ENCODE measurements at regions not wholly inside any gene's neighbourhood (a gene's known extent, or its start where the extent isn't known, plus 50 kb on each side); places are given as distances from the start of the nearest gene placed in this dataset.
"Not testable (repeated sequence)": the region's sequence is repeated elsewhere in the genome, so short reads cannot be mapped to it uniquely, and the experiment has no call there.

DNA sequence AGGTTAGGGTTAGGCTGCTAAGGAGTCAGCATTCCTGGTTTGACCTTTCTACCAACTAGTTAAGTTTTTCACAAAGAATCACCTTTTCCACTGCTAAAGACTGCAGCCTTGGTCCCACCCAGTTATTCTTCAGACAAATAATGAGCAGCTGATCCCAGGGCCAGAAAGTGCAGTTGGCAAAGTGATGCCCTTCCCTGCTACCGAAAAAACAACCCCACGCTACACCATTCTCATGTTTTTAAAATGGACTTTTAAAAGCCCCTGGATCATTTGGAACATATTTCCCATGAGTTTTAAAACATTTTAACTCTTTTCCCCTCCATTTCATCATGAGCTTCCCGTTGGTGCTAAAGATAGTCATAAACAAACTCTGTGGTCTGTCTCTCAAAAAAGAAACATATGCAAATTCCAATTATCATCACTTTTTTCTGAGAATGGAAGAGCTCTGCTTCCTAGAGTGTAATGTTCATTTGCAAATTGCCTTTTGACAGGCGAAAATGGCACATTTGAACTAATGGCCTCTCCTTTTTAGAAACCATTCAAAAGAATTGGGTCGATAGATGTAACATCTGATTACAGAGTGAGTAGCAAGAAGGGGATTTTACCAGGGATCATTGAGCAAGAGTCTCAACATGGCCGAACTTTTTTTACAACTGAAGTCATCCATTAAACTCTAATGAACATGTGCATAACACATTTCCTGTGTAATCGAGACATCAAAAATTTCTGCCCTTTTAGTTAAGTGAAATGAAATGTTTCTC lies 129.3 kb upstream of the RAP1B start:
- DNase-seq = no peak

GRCh38 chr12:68482014-68482413 lies 128.7 kb upstream of the RAP1B start:
- DNase-seq = no peak

DNA sequence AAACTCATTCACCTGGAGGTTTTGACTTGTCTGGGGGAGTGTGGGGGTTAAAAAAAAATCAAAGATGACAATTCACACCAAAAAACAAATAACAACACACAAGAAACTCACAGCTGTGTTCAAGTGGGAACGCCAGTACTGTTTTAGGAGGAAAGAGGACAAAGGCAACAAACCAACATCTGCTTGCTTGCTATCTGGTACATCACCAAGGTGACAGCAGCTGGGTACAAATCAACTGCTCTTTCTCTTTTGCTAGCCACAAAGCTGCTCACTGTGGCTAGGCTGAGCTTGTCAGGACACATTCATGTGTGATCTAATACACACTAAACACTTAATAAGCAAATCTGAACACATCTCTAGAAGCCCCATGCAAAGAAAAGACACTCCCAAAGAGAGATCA lies 128.0 kb upstream of the RAP1B start:
- DNase-seq = no peak

- no peak for DNase-seq
Observed at GRCh38 chr12:68483592-68484383, 126.9 kb upstream of the RAP1B start.

GRCh38 chr12:68484578-68484977 lies 126.1 kb upstream of the RAP1B start:
- not testable (repeated sequence) for DNase-seq

DNA sequence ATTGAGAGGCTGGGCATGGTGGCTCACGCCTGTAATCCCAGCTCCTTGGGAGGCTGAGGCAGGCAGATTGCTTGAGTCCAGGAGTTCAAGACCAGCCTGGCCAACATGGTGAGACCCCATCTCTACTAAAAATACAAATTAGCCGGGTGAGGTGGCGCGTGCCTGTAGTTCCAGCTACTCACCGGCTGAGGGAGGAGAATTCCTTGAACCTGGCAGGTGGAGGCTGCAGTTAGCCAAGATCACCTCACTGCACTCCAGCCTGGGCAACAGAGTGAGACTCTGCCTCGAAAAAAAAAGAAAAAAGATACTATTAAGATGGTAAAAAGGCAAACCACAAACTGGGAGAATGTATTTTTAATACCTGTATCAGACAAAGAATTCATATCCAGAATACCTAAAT lies 124.2 kb upstream of the RAP1B start:
- not testable (repeated sequence) for DNase-seq

- no peak for DNase-seq
Observed at GRCh38 chr12:68487721-68488309, 122.9 kb upstream of the RAP1B start.

- no peak for DNase-seq
Observed at GRCh38 chr12:68489273-68489672, 121.4 kb upstream of the RAP1B start.

GRCh38 chr12:68490476-68490875 lies 120.2 kb upstream of the RAP1B start:
- no peak for DNase-seq

DNA sequence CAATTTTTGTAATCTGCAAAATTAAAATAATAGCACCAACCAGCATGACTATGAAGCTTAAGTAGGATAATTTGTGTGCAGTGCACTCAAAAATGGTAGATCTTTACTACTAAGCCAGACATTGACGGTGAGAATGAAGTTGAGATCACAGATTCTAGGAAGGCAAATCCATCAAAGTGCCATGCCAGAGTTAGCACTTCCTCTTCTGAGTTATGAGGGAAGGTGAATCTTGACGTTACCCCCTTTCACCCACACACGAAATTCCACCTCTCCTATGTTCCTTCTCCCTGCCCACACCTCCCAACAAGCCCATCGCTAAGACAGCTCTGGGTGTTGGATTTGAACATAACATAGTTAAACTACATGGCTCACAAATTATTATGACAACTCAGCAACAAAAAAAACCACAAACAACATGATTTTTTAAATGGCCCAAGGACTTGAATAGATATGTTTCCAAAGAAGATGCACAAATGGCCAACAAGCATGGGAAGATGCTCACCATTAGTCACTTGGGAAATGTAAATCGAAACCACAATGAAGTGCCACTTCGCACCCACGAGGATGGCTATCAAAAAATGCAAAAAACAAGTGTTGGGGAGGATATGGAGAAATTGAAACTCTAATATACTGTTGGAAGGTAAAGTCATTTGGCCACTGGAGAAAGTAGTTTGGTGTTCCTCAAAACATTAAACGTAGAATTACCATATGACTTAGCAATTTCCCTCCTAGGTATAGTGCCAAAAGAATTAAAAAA lies 119.3 kb upstream of the RAP1B start:
- DNase-seq = no peak

DNA sequence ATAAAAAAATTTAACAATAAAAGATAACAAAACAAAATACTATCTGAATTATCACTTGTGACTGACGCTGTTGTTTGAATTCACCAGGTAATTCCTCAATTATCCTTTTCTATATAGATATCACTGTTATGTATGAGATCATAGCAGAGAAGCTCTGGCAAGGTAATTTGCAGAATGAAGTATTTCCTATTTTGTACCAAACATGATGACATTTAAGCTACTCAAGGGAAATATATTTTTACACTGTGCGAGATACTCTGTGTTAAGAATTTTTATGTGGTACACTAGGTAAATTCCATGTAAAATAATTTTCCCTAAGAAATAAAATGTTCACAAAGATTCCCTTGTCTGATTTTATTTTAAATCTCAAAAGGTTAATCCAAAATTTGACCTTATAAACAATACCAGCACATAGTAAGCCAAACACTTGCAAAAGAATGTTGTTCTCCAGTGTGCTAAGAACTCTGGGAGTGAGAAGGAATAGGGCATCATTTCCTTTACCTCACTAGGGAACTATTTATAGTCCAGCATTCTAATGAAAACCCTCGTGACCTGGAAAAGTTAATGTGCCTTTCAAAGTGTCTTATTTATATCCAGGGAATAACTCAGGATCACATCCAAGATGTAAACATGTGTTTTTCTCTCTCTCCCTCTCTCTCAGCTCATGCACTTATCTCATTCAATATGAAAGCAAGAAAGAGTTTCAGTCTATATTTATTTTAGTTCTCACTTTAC lies 115.2 kb upstream of the RAP1B start:
- no peak for DNase-seq

- no peak for DNase-seq
Observed at GRCh38 chr12:68497107-68497506, 113.6 kb upstream of the RAP1B start.

DNA sequence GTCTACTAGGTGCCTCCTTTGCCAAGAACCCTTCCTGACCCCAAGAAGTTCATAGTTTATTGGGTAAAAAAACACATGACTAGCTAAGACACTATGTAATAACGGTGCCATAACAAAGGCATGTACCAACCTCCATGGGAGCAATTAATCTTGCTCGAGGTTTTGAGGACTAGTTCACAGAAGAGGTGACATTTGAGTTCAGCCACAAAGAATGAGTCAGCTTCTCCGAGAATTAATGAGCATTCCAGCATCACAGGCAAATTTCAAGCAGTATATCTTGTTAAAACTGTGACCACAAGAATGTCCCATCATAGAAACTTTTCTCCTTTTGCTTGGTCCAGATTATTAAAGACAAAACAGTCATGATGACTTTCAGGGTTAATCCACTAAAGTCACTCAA lies 113.0 kb upstream of the RAP1B start:
- DNase-seq = no peak

DNA sequence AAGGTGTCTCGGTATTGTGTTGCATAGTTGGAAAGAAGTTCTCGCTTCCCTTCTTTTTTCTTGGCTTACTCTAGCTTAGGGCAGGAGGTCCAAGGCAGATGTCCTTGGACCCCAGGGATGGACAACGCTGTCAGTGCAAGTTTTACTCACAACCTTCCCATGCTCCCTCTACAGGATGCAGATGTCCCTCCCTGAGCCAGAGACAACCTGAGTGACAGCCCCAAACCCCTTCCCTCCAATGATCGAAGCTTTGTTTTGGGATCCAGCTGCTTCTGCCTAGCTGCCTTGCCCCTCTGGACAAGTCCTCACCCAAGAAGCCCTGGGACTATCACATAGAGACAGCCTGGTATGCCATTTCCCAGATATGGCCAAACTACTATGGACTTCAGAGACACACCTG lies 112.0 kb upstream of the RAP1B start:
- DNase-seq = no peak

DNA sequence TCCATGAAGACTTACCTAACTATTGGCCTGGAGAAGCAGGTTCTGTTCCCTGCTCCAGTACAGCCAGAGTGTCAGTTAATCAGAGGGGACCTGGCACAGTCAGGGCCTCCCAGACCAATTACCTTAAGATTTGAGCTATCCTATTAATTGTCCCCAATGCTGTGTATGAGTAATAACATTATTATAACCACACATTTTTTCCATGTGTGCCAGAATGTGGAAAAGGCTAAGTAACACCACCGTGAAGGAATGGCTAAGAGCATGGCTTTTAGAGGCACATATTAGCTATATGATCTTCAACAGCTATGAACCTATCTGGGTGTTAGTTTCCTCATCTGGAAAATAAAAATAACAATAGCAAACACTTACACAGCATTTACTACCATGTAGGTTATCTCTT lies 111.1 kb upstream of the RAP1B start:
- DNase-seq = no peak

- DNase-seq = no peak
Observed at GRCh38 chr12:68501226-68501625, 109.5 kb upstream of the RAP1B start.

GRCh38 chr12:68505970-68506369 lies 104.7 kb upstream of the RAP1B start:
- no peak for DNase-seq

DNA sequence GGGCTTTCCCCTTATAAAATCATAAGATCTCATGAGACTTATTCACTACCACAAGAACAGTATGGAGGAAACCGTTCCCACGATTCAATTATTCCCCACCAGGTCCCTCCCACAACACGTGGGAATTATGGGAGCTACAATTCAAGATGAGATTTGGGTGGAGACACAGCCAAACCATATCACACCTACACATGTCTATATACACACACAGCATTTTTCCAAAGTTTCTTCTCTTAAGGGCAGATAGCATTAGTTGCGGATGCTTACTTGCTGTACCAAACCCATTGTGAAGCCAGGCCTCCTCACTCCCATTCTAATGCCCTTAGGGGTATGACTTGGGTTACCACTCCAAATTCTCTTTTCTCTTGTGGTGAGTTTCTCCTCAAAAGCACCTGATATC lies 104.1 kb upstream of the RAP1B start:
- no peak for DNase-seq

GRCh38 chr12:68507657-68508056 lies 103.0 kb upstream of the RAP1B start:
- no peak for DNase-seq

GRCh38 chr12:68508576-68508975 lies 102.1 kb upstream of the RAP1B start:
- DNase-seq = no peak

- DNase-seq = no peak
Observed at GRCh38 chr12:68509242-68509641, 101.5 kb upstream of the RAP1B start.

DNA sequence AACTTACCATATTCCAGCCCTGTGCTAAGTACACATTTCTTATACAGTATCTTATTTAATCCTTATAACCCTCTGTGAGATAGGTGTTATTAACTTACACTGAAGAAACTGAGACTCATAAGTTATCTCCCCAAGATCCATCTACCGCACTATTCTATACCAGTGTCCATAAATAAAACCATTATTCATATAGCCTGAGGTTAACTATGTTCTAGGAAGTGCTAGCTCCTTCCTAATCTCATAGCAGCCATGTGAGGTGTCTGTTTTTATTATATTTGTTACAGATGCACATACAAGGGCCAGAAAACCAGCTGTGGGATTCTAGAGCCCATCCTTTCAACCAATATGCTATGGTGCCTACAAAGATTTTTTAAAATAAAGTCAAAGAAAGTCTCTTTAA lies 100.3 kb upstream of the RAP1B start:
- no peak for DNase-seq

Data from NCI-H345 (cell line).